ENCODE measurements at regions not wholly inside any gene's neighbourhood (a gene's known extent, or its start where the extent isn't known, plus 50 kb on each side); places are given as distances from the start of the nearest gene placed in this dataset.

- TF ChIP-seq, protein P1, sequence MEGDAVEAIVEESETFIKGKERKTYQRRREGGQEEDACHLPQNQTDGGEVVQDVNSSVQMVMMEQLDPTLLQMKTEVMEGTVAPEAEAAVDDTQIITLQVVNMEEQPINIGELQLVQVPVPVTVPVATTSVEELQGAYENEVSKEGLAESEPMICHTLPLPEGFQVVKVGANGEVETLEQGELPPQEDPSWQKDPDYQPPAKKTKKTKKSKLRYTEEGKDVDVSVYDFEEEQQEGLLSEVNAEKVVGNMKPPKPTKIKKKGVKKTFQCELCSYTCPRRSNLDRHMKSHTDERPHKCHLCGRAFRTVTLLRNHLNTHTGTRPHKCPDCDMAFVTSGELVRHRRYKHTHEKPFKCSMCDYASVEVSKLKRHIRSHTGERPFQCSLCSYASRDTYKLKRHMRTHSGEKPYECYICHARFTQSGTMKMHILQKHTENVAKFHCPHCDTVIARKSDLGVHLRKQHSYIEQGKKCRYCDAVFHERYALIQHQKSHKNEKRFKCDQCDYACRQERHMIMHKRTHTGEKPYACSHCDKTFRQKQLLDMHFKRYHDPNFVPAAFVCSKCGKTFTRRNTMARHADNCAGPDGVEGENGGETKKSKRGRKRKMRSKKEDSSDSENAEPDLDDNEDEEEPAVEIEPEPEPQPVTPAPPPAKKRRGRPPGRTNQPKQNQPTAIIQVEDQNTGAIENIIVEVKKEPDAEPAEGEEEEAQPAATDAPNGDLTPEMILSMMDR (IDR thresholded peaks at IDR 0.05), result no peak
- TF ChIP-seq EP300 (IDR thresholded peaks at IDR 0.05), result no peak
Measured at GRCh38 chr13:54305377-54305776, 1276.8 kb downstream of the OLFM4 start.

Measured in suprapubic skin (tissue), 3 donors.